Upper lobe of left lung (tissue), 6 donors: ENCODE measurements at regions not wholly inside any gene's neighbourhood (a gene's known extent, or its start where the extent isn't known, plus 50 kb on each side); places are given as distances from the start of the nearest gene placed in this dataset.
"Not testable (repeated sequence)": the region's sequence is repeated elsewhere in the genome, so short reads cannot be mapped to it uniquely, and the experiment has no call there.

ENCODE experiments used
- ATAC-seq, 2 donors: fragments of 200-7000 bp; cut with Tn5 transposase; one replicate each; pipeline ENCODE4 v1.9.1; 2022; ENCODE audit warnings: mild to moderate bottlenecking in 2 of 2, moderate library complexity in 2 of 2; ENCODE audit not compliant: low FRiP score in 2 of 2
- DNase-seq, 2 donors: peaks; one replicate each; pipeline ENCODE4 v3.0.0-alpha.2; 2019 to 2020
- H3K27ac ChIP-seq, 4 donors: fragments of 200-600 bp; sonication (generic); one replicate each; pipeline ENCODE4 v1.5.1; 2016 to 2019
- H3K27me3 ChIP-seq, 4 donors: fragments of 200-600 bp; sonication (generic); one replicate each; pipeline ENCODE4 v1.5.1; 2017 to 2019
- H3K36me3 ChIP-seq, 4 donors: fragments of 200-600 bp; sonication (generic); one replicate each; pipeline ENCODE4 v1.5.1; 2016 to 2019
- H3K4me1 ChIP-seq, 4 donors: fragments of 200-600 bp; sonication (generic); one replicate each; pipeline ENCODE4 v1.5.1; 2018 to 2019
- H3K4me3 ChIP-seq, 4 donors: fragments of 200-600 bp; sonication (generic); one replicate each; pipeline ENCODE4 v1.5.1; 2017 to 2019; ENCODE audit warnings: mild to moderate bottlenecking in 2 of 4, moderate library complexity in 1 of 4
- H3K9me3 ChIP-seq, 4 donors: fragments of 200-600 bp; sonication (generic); one replicate each; pipeline ENCODE4 v1.5.1; 2018 to 2019
- CTCF ChIP-seq, 6 experiments: fragments of 450-650 bp in 4 of 6; fragments of 200-600 bp in 2 of 6; sonication (generic) in 2 of 6; IDR thresholded peaks; one replicate each; pipeline ENCODE4 v1.5.1; 2016 to 2019; ENCODE audit warnings: antibody characterized with exemption in 6 of 6
- EP300 ChIP-seq, 4 donors: sonication (generic); formaldehyde crosslinking; IDR thresholded peaks; one replicate each; pipeline ENCODE4 v1.5.1; 2017; ENCODE audit warnings: antibody characterized with exemption in 4 of 4, control low read depth in 2 of 4
- POLR2A ChIP-seq, 4 donors: fragments of 450-650 bp; IDR thresholded peaks; one replicate each; pipeline ENCODE4 v1.5.1; 2016 to 2017; ENCODE audit warnings: antibody characterized with exemption in 4 of 4, mild to moderate bottlenecking in 2 of 4
- POLR2AphosphoS5 ChIP-seq, 2 donors: sonication (generic); formaldehyde crosslinking; IDR thresholded peaks; one replicate each; pipeline ENCODE4 v1.5.1; 2017; ENCODE audit warnings: antibody characterized with exemption in 2 of 2
- WGBS, 2 donors: methylation state at CpG; one replicate each; pipeline ENCODE4 v1.1.5; 2017 to 2018; 5-methylcytosine and 5-hydroxymethylcytosine counted together
- donor health status: DM: no; HTN: no; CAD: no; lungs with moderate emphysema.
- donor health status: DM: no; HTN: yes; CAD: no; lungs with severe emphysema.

- no peaks in the 10 kb centered on the region for H3K9me3 ChIP-seq
- H3K27ac ChIP-seq = no peak overlapping the region
- H3K4me1 ChIP-seq = no peaks in the 10 kb centered on the region
- H3K36me3 ChIP-seq = no peaks in the 10 kb centered on the region
- WGBS, 2 donors = 79 to 80% methylated on average over 2 of the region's 2 CpGs
- TF ChIP-seq POLR2AphosphoS5 (IDR thresholded peaks at IDR 0.05) = no peak
- TF ChIP-seq EP300 (IDR thresholded peaks at IDR 0.05) = no peak
- TF ChIP-seq POLR2A (IDR thresholded peaks at IDR 0.05) = no peak
- TF ChIP-seq CTCF (IDR thresholded peaks at IDR 0.05) = no peak
- H3K4me3 ChIP-seq = no peak overlapping the region
- ATAC-seq (no peak), DNase-seq (no peak)
- H3K27me3 ChIP-seq = no peaks in the 10 kb centered on the region
Observed at GRCh38 chr4:163731071-163731470, 236.6 kb downstream of the TMA16 start.

DNA sequence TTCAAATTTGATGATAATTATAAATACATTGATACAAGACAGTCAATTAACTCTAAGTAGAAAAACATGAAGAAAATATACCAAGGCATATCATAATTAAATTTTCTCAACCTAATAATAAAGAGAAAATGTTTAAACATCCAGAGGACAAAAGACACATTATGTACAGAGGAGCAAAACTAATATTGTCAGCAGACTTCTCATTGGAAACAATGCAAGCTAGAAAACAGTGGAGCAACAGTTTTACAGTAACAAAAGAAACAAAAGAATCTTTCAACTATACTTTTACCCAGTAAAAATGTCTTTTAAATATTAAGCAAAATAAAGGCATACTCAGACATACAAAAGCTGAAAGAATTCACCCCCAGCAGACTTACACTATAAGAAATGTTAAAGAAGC, 238.0 kb downstream of the TMA16 start:
- TF ChIP-seq POLR2AphosphoS5 (IDR thresholded peaks at IDR 0.05) (no peak), POLR2A (IDR thresholded peaks at IDR 0.05) (no peak), EP300 (IDR thresholded peaks at IDR 0.05) (no peak), CTCF (IDR thresholded peaks at IDR 0.05) (no peak)
- H3K27ac ChIP-seq = no peak overlapping the region
- no peak overlapping the region for H3K4me3 ChIP-seq
- no peaks in the 10 kb centered on the region for H3K36me3 ChIP-seq
- H3K4me1 ChIP-seq = no peaks in the 10 kb centered on the region
- H3K27me3 ChIP-seq = no peaks in the 10 kb centered on the region
- H3K9me3 ChIP-seq = no peaks in the 10 kb centered on the region
- DNase-seq (no peak), ATAC-seq (no peak)

GRCh38 chr4:163736876-163737275, 242.4 kb downstream of the TMA16 start:
- no peak for TF ChIP-seq POLR2AphosphoS5 (IDR thresholded peaks at IDR 0.05)
- no peak for TF ChIP-seq POLR2A (IDR thresholded peaks at IDR 0.05)
- H3K27ac ChIP-seq = no peak overlapping the region
- WGBS, 2 donors = 85 to 93% methylated on average over 3 of the region's 3 CpGs
- no peaks in the 10 kb centered on the region for H3K36me3 ChIP-seq
- no peaks in the 10 kb centered on the region for H3K9me3 ChIP-seq
- no peaks in the 10 kb centered on the region for H3K27me3 ChIP-seq
- DNase-seq (no peak), ATAC-seq (no peak)
- no peak overlapping the region for H3K4me3 ChIP-seq
- no peaks in the 10 kb centered on the region for H3K4me1 ChIP-seq

DNA sequence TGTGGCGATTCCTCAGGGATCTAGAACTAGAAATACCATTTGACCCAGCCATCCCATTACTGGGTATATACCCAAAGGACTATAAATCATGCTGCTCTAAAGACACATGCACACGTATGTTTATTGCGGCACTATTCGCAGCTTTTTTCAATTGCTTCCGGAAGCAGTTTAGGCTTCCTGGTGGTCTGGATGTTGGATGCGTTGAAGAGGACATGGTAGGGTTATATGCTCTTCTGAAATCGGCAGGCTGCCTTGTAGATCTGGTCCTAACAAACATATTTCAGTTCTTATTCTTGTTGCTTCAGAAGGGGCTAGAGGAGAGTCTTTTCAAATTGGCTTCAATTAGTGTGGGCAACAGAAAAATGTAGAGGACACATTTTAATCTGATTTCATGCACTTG, 243.4 kb downstream of the TMA16 start:
- H3K36me3 ChIP-seq, H3K9me3 ChIP-seq, ATAC-seq, H3K4me3 ChIP-seq, H3K27ac ChIP-seq, H3K4me1 ChIP-seq, H3K27me3 ChIP-seq, DNase-seq: not testable (repeated sequence)
- WGBS, 2 donors = 86 to 97% methylated on average over 6 of the region's 7 CpGs

DNA sequence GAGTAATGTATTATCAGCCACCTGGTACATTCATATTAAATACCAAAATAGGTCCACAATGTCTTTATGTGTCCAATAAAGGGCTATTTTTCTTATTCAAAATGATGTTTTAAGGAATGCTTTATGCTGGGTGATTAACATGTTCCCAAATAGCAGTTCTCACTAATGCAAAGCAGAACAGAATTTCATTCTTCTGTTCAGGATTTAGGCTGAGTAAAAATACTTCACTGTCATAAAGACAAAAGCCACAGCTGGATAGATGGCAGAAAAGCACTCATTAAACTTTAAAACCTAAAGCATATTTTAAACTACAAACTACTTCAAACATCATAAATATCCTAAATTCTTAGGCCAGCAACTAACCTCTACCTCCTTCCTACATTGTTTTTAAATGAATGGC, 244.0 kb downstream of the TMA16 start:
- no peak for ATAC-seq
- no peaks in the 10 kb centered on the region for H3K27me3 ChIP-seq

More for the DNA sequence above, 244.0 kb downstream of the TMA16 start:
- H3K4me1 ChIP-seq = no peaks in the 10 kb centered on the region
- no peaks in the 10 kb centered on the region for H3K36me3 ChIP-seq
- DNase-seq = no peak
- no peaks in the 10 kb centered on the region for H3K9me3 ChIP-seq
- TF ChIP-seq CTCF (IDR thresholded peaks at IDR 0.05) (no peak), EP300 (IDR thresholded peaks at IDR 0.05) (no peak), POLR2A (IDR thresholded peaks at IDR 0.05) (no peak), POLR2AphosphoS5 (IDR thresholded peaks at IDR 0.05) (no peak)
- no peak overlapping the region for H3K27ac ChIP-seq
- no peak overlapping the region for H3K4me3 ChIP-seq
